PC-9 (cell line): ENCODE measurements at regions not wholly inside any gene's neighbourhood (a gene's known extent, or its start where the extent isn't known, plus 50 kb on each side); places are given as distances from the start of the nearest gene placed in this dataset.

ENCODE experiments used
- BruUV-seq: library from RNA; stranded (reverse); fragments of 400-500 nt; replicated peaks from 2 replicates; lab custom pipeline; 2021; lab: Mats Ljungman, UMichigan
- CTCF ChIA-PET: fragments of 300-600 bp; sonication (Branson Sonifier 250); formaldehyde crosslinking; loops from one replicate; lab custom pipeline; 2022; ENCODE audit warnings: antibody characterized with exemption; lab: Charles Lee
- POLR2A ChIA-PET: fragments of 300-600 bp; sonication (Branson Sonifier 250); formaldehyde crosslinking; loops from one replicate; lab custom pipeline; 2022; ENCODE audit warnings: antibody characterized with exemption; ENCODE audit not compliant: unreplicated experiment; lab: Charles Lee
- DNase-seq, 2 experiments: peaks; one replicate each; pipeline versions ENCODE4 v3.0.0 to v3.0.0-alpha.2; 2015 to 2022; ENCODE audit warnings: mixed read lengths in 1 of 2
- H2AFZ ChIP-seq: fragments of 200-600 bp; sonication (generic); 2 replicates; pipeline ENCODE4 v1.8.1; 2017; ENCODE audit warnings: antibody characterized with exemption
- H3F3A ChIP-seq: fragments of 200-600 bp; sonication (generic); 2 replicates; pipeline ENCODE4 v1.8.1; 2017; ENCODE audit warnings: antibody characterized with exemption, mild to moderate bottlenecking, low read depth; ENCODE audit not compliant: insufficient read depth
- H3K27ac ChIP-seq: fragments of 200-600 bp; sonication (generic); 2 replicates; pipeline ENCODE4 v1.6.1; 2016; ENCODE audit warnings: mixed run types
- H3K27me3 ChIP-seq: fragments of 200-600 bp; sonication (generic); 2 replicates; pipeline ENCODE4 v1.6.1; 2016; ENCODE audit warnings: low read depth, mixed run types; ENCODE audit not compliant: insufficient read depth
- H3K36me3 ChIP-seq: fragments of 200-600 bp; sonication (generic); 2 replicates; pipeline ENCODE4 v1.6.1; 2016; ENCODE audit warnings: low read depth, mixed run types
- H3K4me1 ChIP-seq: fragments of 200-600 bp; sonication (generic); replicated peaks from 2 replicates; pipeline ENCODE4 v1.6.1; 2016; ENCODE audit warnings: mixed run types; ENCODE audit not compliant: insufficient read depth
- H3K4me2 ChIP-seq: fragments of 200-600 bp; sonication (generic); 2 replicates; pipeline ENCODE4 v1.6.1; 2017; ENCODE audit warnings: mixed run types
- H3K4me3 ChIP-seq: fragments of 200-600 bp; sonication (generic); 2 replicates; pipeline ENCODE4 v1.6.1; 2016; ENCODE audit warnings: mixed run types
- H3K79me2 ChIP-seq: fragments of 200-600 bp; sonication (generic); 2 replicates; pipeline ENCODE4 v1.6.1; 2017; ENCODE audit warnings: low read depth, mixed run types
- H3K9me2 ChIP-seq: fragments of 200-600 bp; sonication (generic); 2 replicates; pipeline ENCODE4 v1.8.1; 2017; ENCODE audit warnings: mild to moderate bottlenecking; ENCODE audit not compliant: insufficient read depth
- H3K9me3 ChIP-seq: fragments of 200-600 bp; sonication (generic); 2 replicates; pipeline ENCODE4 v1.8.1; 2016; ENCODE audit warnings: low read depth; ENCODE audit not compliant: insufficient read depth
- H4K20me1 ChIP-seq: fragments of 200-600 bp; sonication (generic); 2 replicates; pipeline ENCODE4 v1.8.1; 2017; ENCODE audit not compliant: insufficient read depth
- CTCF ChIP-seq: fragments of 200-600 bp; sonication (generic); conservative IDR thresholded peaks from 2 replicates; pipeline ENCODE4 v1.6.1; 2017; ENCODE audit warnings: mixed run types, antibody characterized with exemption, mild to moderate bottlenecking, moderate library complexity
- EZH2 ChIP-seq: fragments of 200-600 bp; sonication (generic); IDR thresholded peaks from 2 replicates; pipeline ENCODE4 v1.8.0; 2017; ENCODE audit warnings: antibody characterized with exemption, low read depth
- intact Hi-C: fragments of 100-400 bp; cut with micrococcal nuclease; formaldehyde crosslinking; loops from one replicate; pipeline ENCODE4 v1.10.0; 2022; ENCODE audit not compliant: unreplicated experiment

- no peaks in the 10 kb centered on the region for H3K27me3 ChIP-seq
- DNase-seq, result no peak
- no peaks in the 10 kb centered on the region for H3K36me3 ChIP-seq
- ChIA-PET POLR2A (no interaction called here), CTCF (interaction anchor here (0.6 to 1.5 kb wide), 2 partner anchors 701 to 944 kb away, joined by 3 to 10 read pairs; no protein-coding TSS in a partner anchor)
- TF ChIP-seq CTCF (no peak), EZH2 (no peak)
- no TSS peak for BruUV-seq
- H4K20me1 ChIP-seq, result no peaks in the 10 kb centered on the region
- no peak overlapping the region for H3K4me3 ChIP-seq
- H3K27ac ChIP-seq, result no peak overlapping the region
- H3K9me3 ChIP-seq, result no peaks in the 10 kb centered on the region
- no peak overlapping the region for H2AFZ ChIP-seq
- H3K9me2 ChIP-seq, result no peaks in the 10 kb centered on the region
- no peaks in the 10 kb centered on the region for H3F3A ChIP-seq
- H3K4me1 ChIP-seq, result peaks cover 5% of the 10 kb centered on the region; the same call in 1 of the 2 replicates
- H3K4me2 ChIP-seq, result no peak overlapping the region
- intact Hi-C loops, result loop anchor here (2.0 to 10.0 kb wide), 3 partner anchors 206 to 523 kb away; partner anchors contain the start of gene PTS
- no peaks in the 10 kb centered on the region for H3K79me2 ChIP-seq
Measured at GRCh38 chr11:112589155-112589554, 328.5 kb upstream of the PLET1 start.

- ChIA-PET CTCF (no interaction called here), POLR2A (no interaction called here)
- H3K27ac ChIP-seq, result no peak overlapping the region
- no peaks in the 10 kb centered on the region for H3K27me3 ChIP-seq
- TF ChIP-seq CTCF (no peak), EZH2 (no peak)
- no peaks in the 10 kb centered on the region for H3K4me1 ChIP-seq
- no peaks in the 10 kb centered on the region for H3K9me3 ChIP-seq
- no peak overlapping the region for H3K4me3 ChIP-seq
- intact Hi-C loops, result no loop called here
- no peaks in the 10 kb centered on the region for H3F3A ChIP-seq
- H3K9me2 ChIP-seq, result no peaks in the 10 kb centered on the region
- no peaks in the 10 kb centered on the region for H4K20me1 ChIP-seq
- H3K79me2 ChIP-seq, result no peaks in the 10 kb centered on the region
- H3K36me3 ChIP-seq, result no peaks in the 10 kb centered on the region
- DNase-seq, result no peak
- BruUV-seq, result no TSS peak
- H3K4me2 ChIP-seq, result no peak overlapping the region
- H2AFZ ChIP-seq, result no peak overlapping the region
Measured at GRCh38 chr11:112590764-112591163, 330.1 kb upstream of the PLET1 start.

- Histone ChIP-seq H3K4me3 (no peak overlapping the region), H3K36me3 (no peaks in the 10 kb centered on the region), H4K20me1 (no peaks in the 10 kb centered on the region), H3K27me3 (no peaks in the 10 kb centered on the region), H2AFZ (no peak overlapping the region), H3K27ac (no peak overlapping the region), H3F3A (no peaks in the 10 kb centered on the region), H3K4me1 (no peaks in the 10 kb centered on the region), H3K79me2 (no peaks in the 10 kb centered on the region), H3K9me3 (no peaks in the 10 kb centered on the region), H3K4me2 (no peak overlapping the region), H3K9me2 (no peaks in the 10 kb centered on the region)
- ChIA-PET POLR2A (no interaction called here), CTCF (no interaction called here)
- BruUV-seq, result no TSS peak
- intact Hi-C loops, result no loop called here
- TF ChIP-seq EZH2 (no peak), CTCF (no peak)
- DNase-seq, result no peak
Measured at GRCh38 chr11:112593440-112593839, 332.8 kb upstream of the PLET1 start.
